ENCODE measurements at regions not wholly inside any gene's neighbourhood (a gene's known extent, or its start where the extent isn't known, plus 50 kb on each side); places are given as distances from the start of the nearest gene placed in this dataset.

DNA sequence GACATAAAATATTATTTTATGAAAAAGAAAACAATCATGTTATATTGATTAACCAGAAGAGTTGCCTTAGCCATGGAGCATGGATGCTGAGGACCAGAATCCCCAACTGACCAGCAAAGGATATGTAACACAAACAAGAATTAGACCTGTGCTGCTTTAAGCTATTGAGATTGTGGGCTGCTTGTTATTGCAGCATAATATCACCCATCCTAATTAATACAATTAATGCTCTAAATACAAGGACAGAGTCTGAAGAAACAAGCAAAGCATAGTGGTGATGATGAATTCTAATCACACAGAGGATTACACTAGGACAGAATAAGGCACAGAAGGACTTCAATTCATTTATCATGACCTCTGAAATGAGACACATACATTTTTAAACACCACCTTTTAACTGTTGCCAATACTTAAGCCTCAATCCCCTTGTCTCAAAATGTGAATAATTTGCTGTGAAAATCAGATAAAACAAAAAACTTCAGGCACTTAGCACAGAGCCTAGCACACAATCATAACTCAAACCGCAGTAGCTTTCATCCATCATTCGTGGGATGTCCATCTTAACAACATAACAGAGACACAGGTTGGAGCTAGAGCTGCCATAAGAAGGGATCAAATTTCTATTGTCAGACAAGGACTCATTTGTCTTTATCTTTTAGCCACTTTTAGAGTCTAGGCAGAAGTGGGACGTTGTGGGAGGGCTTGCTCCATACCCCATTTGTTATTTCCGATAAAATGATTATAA is 449.6 kb upstream of the DCN start:
- TF ChIP-seq, protein P1, sequence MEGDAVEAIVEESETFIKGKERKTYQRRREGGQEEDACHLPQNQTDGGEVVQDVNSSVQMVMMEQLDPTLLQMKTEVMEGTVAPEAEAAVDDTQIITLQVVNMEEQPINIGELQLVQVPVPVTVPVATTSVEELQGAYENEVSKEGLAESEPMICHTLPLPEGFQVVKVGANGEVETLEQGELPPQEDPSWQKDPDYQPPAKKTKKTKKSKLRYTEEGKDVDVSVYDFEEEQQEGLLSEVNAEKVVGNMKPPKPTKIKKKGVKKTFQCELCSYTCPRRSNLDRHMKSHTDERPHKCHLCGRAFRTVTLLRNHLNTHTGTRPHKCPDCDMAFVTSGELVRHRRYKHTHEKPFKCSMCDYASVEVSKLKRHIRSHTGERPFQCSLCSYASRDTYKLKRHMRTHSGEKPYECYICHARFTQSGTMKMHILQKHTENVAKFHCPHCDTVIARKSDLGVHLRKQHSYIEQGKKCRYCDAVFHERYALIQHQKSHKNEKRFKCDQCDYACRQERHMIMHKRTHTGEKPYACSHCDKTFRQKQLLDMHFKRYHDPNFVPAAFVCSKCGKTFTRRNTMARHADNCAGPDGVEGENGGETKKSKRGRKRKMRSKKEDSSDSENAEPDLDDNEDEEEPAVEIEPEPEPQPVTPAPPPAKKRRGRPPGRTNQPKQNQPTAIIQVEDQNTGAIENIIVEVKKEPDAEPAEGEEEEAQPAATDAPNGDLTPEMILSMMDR (conservative IDR thresholded peaks at IDR 0.05; ENCODE audit: low read depth, low read length): no peak
- no peak overlapping the region for H3K4me3 ChIP-seq (ENCODE audit: low read depth, low read length)
- no peak for DNase-seq (ENCODE audit: low read depth)

DNA sequence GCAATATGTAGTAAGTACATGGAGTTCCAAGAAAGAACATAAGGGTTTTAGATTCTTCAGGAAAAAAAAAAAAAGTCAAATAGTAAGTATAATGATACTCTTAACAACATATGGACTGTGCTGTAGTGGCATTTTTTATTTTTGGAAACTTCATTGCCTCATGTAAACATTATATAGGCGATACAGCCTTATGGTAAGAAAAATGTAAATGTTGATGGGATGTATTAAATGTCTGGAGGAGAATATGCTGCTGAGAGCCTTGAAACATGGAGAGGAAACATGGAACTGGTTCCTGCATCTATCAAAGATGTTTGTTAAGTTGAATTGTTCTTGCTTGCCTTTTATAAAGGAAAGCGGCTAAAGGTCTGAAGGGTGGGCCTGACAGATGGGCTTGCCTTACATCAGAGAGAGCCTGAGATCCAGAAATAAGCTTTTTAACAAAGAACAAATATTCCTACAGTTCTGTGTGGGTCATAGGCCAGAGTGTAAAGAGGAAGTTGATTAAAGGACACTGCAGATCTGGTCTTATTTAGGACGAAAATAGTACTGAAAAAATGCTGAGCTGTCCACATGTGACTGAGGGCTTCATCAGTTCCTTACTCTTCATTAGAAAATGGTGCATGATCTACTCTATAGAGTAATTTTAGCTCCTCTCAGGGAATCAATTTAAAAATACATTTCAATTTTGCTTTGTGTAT is 448.1 kb upstream of the DCN start:
- TF ChIP-seq, protein P1 (conservative IDR thresholded peaks at IDR 0.05; ENCODE audit: low read depth, low read length): no peak
- no peak for DNase-seq (ENCODE audit: low read depth)
- no peak overlapping the region for H3K4me3 ChIP-seq (ENCODE audit: low read depth, low read length)

DNA sequence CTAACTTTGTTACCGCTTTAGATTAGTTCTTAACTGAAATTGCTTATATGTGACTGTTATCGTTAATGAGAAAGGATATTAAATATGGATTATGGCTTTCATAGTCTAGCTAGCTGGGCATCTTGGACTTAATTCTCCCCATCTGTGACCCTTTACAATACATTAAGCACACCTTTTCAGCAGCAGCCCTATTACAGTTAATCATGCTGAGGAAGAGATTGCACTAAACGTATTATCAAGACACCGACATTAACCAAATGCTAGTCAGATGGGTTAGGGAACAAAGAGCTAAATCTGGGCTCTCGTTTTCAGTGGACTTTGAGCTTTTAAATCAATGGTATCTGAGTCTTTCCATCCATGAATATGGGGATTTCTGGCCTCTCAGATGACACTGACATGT is 447.5 kb upstream of the DCN start:
- TF ChIP-seq, protein P1 (conservative IDR thresholded peaks at IDR 0.05; ENCODE audit: low read depth, low read length): no peak
- DNase-seq (ENCODE audit: low read depth): no peak
- H3K4me3 ChIP-seq (ENCODE audit: low read depth, low read length): no peak overlapping the region

DNA sequence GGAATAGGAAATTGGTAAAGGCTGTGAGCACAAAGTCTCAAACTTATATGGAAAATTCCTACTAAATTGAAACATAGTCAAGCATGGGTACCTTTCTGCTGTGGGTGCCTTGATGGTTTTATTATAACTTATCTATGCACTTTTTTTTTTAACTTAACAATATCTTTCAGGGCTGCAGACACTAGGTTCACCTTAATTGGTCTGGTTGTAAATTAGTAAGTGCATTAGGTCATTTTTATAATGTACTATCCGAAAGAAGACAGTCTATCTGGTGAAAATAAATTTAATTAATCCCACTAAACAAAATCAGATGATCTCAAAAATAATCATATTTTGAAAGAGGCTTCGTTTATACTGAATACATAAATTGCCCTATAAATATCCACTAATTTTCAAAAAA is 446.8 kb upstream of the DCN start:
- no peak for DNase-seq (ENCODE audit: low read depth)
- TF ChIP-seq, protein P1 (conservative IDR thresholded peaks at IDR 0.05; ENCODE audit: low read depth, low read length): no peak

DNA sequence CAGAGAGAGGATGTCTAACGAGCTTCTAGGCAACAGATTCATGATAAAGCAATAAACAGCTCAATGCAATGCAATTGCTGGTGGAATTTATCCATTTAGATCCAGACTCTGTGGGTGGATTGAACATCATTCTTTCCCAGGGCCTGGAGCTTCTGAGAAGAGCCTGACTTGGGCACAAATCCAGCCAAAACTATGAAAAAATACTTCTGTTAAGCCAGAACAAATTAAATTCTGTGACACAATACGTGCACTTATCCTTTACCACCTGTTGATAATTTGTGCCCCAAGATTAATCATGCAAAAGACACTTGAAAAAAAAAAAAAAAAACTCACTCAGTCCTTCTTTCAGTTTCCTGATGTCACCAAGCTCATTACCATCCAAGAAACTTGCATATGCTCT is 446.0 kb upstream of the DCN start:
- H3K4me3 ChIP-seq (ENCODE audit: low read depth, low read length): no peak overlapping the region
- DNase-seq (ENCODE audit: low read depth): no peak
- TF ChIP-seq, protein P1 (conservative IDR thresholded peaks at IDR 0.05; ENCODE audit: low read depth, low read length): no peak

More for the DNA sequence above, 446.8 kb upstream of the DCN start:
- H3K4me3 ChIP-seq (ENCODE audit: low read depth, low read length): no peak overlapping the region

DNA sequence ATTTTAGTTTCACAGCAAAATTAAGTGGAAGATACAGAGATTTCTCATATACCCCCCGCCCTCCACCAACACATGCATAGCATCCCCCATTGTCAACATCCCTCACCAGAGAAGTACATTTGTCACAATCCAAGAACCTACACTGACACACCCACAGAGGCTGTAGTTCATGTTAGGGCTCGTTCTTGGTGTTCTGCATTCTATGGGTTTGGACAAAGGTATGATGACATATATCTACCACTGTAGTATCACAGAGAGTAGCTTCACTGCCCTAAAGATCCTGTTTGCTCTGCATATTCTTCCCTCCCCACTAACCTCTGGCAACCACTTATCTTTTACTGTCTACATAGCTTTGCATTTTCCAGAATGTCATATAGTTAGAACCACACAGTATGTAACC is 444.6 kb upstream of the DCN start:
- DNase-seq (ENCODE audit: low read depth): no peak
- no peak overlapping the region for H3K4me3 ChIP-seq (ENCODE audit: low read depth, low read length)
- TF ChIP-seq, protein P1 (conservative IDR thresholded peaks at IDR 0.05; ENCODE audit: low read depth, low read length): no peak
